ENCODE measurements at regions not wholly inside any gene's neighbourhood (a gene's known extent, or its start where the extent isn't known, plus 50 kb on each side); places are given as distances from the start of the nearest gene placed in this dataset.

DNA sequence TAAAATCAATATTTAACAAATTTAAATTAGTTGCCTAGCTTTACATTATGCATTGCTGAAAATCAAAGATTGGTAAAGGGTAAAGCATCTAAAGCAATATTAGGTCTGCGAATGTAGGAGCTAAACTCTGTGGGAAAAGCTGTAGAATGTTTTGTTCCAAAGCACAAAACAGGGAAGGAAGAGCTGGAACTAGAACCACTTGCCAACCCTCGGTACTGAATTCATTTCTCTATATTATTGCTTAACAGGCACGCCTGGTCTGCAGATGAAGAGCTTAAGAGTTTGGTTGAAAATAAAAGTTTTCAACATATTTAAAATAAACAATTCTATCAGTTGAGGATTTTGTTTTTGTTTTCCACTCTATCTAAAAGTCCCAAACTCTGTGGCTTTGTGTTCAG lies 1252.8 kb upstream of the SEL1L start:
- Histone ChIP-seq H3K4me3 (replicated peaks; ENCODE audit: insufficient read depth, low read length) (no peak overlapping the region), H3K27ac (replicated peaks) (no peak overlapping the region), H3K27me3 (ENCODE audit: insufficient read depth, poor library complexity, severe bottlenecking) (no peaks in the 10 kb centered on the region)
- no peak for DNase-seq (ENCODE audit: low read depth in 1 of 2, low spot score in 1 of 2)
- no peak for TF ChIP-seq GABPA (IDR thresholded peaks at IDR 0.05; ENCODE audit: low read depth)
- TF ChIP-seq, protein P1, sequence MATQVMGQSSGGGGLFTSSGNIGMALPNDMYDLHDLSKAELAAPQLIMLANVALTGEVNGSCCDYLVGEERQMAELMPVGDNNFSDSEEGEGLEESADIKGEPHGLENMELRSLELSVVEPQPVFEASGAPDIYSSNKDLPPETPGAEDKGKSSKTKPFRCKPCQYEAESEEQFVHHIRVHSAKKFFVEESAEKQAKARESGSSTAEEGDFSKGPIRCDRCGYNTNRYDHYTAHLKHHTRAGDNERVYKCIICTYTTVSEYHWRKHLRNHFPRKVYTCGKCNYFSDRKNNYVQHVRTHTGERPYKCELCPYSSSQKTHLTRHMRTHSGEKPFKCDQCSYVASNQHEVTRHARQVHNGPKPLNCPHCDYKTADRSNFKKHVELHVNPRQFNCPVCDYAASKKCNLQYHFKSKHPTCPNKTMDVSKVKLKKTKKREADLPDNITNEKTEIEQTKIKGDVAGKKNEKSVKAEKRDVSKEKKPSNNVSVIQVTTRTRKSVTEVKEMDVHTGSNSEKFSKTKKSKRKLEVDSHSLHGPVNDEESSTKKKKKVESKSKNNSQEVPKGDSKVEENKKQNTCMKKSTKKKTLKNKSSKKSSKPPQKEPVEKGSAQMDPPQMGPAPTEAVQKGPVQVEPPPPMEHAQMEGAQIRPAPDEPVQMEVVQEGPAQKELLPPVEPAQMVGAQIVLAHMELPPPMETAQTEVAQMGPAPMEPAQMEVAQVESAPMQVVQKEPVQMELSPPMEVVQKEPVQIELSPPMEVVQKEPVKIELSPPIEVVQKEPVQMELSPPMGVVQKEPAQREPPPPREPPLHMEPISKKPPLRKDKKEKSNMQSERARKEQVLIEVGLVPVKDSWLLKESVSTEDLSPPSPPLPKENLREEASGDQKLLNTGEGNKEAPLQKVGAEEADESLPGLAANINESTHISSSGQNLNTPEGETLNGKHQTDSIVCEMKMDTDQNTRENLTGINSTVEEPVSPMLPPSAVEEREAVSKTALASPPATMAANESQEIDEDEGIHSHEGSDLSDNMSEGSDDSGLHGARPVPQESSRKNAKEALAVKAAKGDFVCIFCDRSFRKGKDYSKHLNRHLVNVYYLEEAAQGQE (IDR thresholded peaks at IDR 0.05; ENCODE audit: insufficient replicate concordance, low read depth), result no peak
- TF ChIP-seq POLR2AphosphoS5 (IDR thresholded peaks at IDR 0.05; ENCODE audit: low read depth), result no peak
- TF ChIP-seq SPI1 (IDR thresholded peaks at IDR 0.05; ENCODE audit: borderline replicate concordance, low read depth), result no peak

DNA sequence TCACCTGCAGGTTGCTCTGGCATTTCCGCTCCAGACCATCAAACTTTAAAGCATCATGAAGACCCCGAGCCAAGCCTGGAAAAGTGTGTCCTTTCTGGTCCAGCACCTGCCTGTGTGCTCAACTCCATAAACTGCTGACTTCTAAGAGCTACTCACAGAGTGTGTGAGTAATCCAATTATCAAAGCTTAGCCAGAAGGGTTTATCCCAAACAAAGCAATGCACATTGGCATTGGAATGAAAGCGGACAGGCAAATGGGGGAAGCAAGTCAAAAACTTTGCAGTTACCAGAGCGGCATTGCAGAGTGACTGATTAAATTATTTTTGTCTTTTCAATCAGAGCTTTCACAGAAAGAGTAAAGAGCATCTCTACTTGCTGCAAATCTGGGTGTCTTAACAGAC lies 1262.4 kb upstream of the SEL1L start:
- TF ChIP-seq POLR2AphosphoS5 (IDR thresholded peaks at IDR 0.05; ENCODE audit: low read depth) (no peak), GABPA (IDR thresholded peaks at IDR 0.05; ENCODE audit: low read depth) (no peak), SPI1 (IDR thresholded peaks at IDR 0.05; ENCODE audit: borderline replicate concordance, low read depth) (no peak)
- TF ChIP-seq, protein P2, sequence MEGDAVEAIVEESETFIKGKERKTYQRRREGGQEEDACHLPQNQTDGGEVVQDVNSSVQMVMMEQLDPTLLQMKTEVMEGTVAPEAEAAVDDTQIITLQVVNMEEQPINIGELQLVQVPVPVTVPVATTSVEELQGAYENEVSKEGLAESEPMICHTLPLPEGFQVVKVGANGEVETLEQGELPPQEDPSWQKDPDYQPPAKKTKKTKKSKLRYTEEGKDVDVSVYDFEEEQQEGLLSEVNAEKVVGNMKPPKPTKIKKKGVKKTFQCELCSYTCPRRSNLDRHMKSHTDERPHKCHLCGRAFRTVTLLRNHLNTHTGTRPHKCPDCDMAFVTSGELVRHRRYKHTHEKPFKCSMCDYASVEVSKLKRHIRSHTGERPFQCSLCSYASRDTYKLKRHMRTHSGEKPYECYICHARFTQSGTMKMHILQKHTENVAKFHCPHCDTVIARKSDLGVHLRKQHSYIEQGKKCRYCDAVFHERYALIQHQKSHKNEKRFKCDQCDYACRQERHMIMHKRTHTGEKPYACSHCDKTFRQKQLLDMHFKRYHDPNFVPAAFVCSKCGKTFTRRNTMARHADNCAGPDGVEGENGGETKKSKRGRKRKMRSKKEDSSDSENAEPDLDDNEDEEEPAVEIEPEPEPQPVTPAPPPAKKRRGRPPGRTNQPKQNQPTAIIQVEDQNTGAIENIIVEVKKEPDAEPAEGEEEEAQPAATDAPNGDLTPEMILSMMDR (IDR thresholded peaks at IDR 0.05; ENCODE audit: insufficient read depth, low read length), result no peak
- TF ChIP-seq, protein P1 (IDR thresholded peaks at IDR 0.05; ENCODE audit: insufficient replicate concordance, low read depth), result no peak
- Histone ChIP-seq H3K4me3 (replicated peaks; ENCODE audit: insufficient read depth, low read length) (no peak overlapping the region), H3K27me3 (ENCODE audit: insufficient read depth, poor library complexity, severe bottlenecking) (no peaks in the 10 kb centered on the region), H3K27ac (replicated peaks) (no peak overlapping the region)
- no peak for DNase-seq (ENCODE audit: low read depth in 1 of 2, low spot score in 1 of 2)

DNA sequence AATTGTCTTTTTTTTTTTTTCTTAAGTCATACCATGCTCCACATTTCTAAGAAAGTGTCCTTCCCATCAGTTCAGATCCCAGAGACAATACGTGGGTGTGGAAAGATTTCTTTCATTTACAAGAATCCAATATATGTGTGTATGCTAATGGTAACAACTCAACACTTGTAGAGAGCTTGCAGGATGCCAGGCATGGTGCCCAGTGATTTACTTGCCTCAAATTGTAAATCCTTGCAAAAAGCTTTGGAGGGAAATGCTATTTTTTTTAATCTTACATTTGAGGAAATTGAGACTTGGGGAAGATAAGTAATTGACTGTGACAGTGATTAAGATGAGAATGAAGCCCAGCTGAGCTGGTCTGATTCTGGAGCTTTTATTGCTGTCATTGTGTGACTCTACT lies 1264.6 kb upstream of the SEL1L start:
- Histone ChIP-seq H3K27ac (replicated peaks) (no peak overlapping the region), H3K27me3 (ENCODE audit: insufficient read depth, poor library complexity, severe bottlenecking) (no peaks in the 10 kb centered on the region), H3K4me3 (replicated peaks; ENCODE audit: insufficient read depth, low read length) (no peak overlapping the region)
- TF ChIP-seq, protein P1 (IDR thresholded peaks at IDR 0.05; ENCODE audit: insufficient replicate concordance, low read depth), result no peak
- TF ChIP-seq POLR2AphosphoS5 (IDR thresholded peaks at IDR 0.05; ENCODE audit: low read depth), result no peak
- no peak for TF ChIP-seq GABPA (IDR thresholded peaks at IDR 0.05; ENCODE audit: low read depth)
- TF ChIP-seq, protein P2 (IDR thresholded peaks at IDR 0.05; ENCODE audit: insufficient read depth, low read length), result no peak
- TF ChIP-seq SPI1 (IDR thresholded peaks at IDR 0.05; ENCODE audit: borderline replicate concordance, low read depth), result no peak
- no peak for DNase-seq (ENCODE audit: low read depth in 1 of 2, low spot score in 1 of 2)
